Testis (tissue), 2 donors: ENCODE measurements at regions not wholly inside any gene's neighbourhood (a gene's known extent, or its start where the extent isn't known, plus 50 kb on each side); places are given as distances from the start of the nearest gene placed in this dataset.
A peak's percentile ranks its signal among the peaks of the same experiment; 100 is the strongest.

Experiments
- DNase-seq: peaks from one replicate; pipeline ENCODE4 v3.0.0-alpha.2; 2019
- H3K27ac ChIP-seq, 2 donors: fragments of 200-600 bp; sonication (generic); one replicate each; pipeline ENCODE4 v1.5.1; 2019
- H3K27me3 ChIP-seq: fragments of 200-600 bp; sonication (generic); one replicate; pipeline ENCODE4 v1.5.1; 2019
- H3K36me3 ChIP-seq: fragments of 200-600 bp; sonication (generic); one replicate; pipeline ENCODE4 v1.5.1; 2017; ENCODE audit warnings: low read depth; ENCODE audit errors: missing control alignments
- H3K4me1 ChIP-seq: fragments of 200-600 bp; sonication (generic); one replicate; pipeline ENCODE4 v1.5.1; 2019
- H3K4me3 ChIP-seq, 2 donors: fragments of 200-600 bp; sonication (generic); one replicate each; pipeline ENCODE4 v1.5.1; 2017 to 2019
- H3K9me3 ChIP-seq: fragments of 200-600 bp; sonication (generic); one replicate; pipeline ENCODE4 v1.5.1; 2017
- CTCF ChIP-seq, 3 experiments: fragments of 450-650 bp in 2 of 3; fragments of 200-600 bp in 1 of 3; sonication (generic) in 1 of 3; IDR thresholded peaks; one replicate each; pipeline ENCODE4 v1.5.1; 2016 to 2019; ENCODE audit warnings: antibody characterized with exemption in 3 of 3, mild to moderate bottlenecking in 2 of 3, moderate library complexity in 1 of 3
- POLR2A ChIP-seq: fragments of 450-650 bp; IDR thresholded peaks from one replicate; pipeline ENCODE4 v1.6.1; 2017; ENCODE audit warnings: antibody characterized with exemption, mild to moderate bottlenecking, moderate library complexity
- WGBS, 2 donors: methylation state at CpG; one replicate each; pipeline ENCODE4 v1.1.5; 2018; 5-methylcytosine and 5-hydroxymethylcytosine counted together
- intact Hi-C: fragments of 100-400 bp; cut with DNase I; formaldehyde crosslinking; loops from one replicate; pipeline ENCODE4 v1.15.1; 2023; ENCODE audit warnings: low total_unique reads

- H3K4me1 ChIP-seq: peaks cover 30% of the 10 kb centered on the region
- 37 to 57% methylated on average over 10 of the region's 10 CpGs for WGBS, 2 donors
Measured at GRCh38 chr3:42024591-42025351, 62.9 kb upstream of the ULK4 start.

GRCh38 chr3:42023380-42023779, 61.5 kb upstream of the ULK4 start:
- WGBS, 2 donors: 83 to 87% methylated on average over 8 of the region's 8 CpGs
- H3K9me3 ChIP-seq: no peaks in the 10 kb centered on the region
- no peak overlapping the region for H3K27ac ChIP-seq
- H3K36me3 ChIP-seq: no peaks in the 10 kb centered on the region
- intact Hi-C loops: no loop called here
- no peaks in the 10 kb centered on the region for H3K27me3 ChIP-seq
- TF ChIP-seq CTCF (IDR thresholded peaks at IDR 0.05): no peak
- TF ChIP-seq POLR2A: no peak
- H3K4me3 ChIP-seq: no peak overlapping the region
- no peak for DNase-seq
- H3K4me1 ChIP-seq: peaks cover 44% of the 10 kb centered on the region

More at GRCh38 chr3:42024591-42025351, 62.9 kb upstream of the ULK4 start:
- Histone ChIP-seq H3K27me3 (no peaks in the 10 kb centered on the region), H3K27ac (peak overlapping the region; percentile 70 to 78), H3K4me3 (no peak overlapping the region), H3K9me3 (no peaks in the 10 kb centered on the region), H3K36me3 (no peaks in the 10 kb centered on the region)
- intact Hi-C loops: no loop called here
- DNase-seq: no peak
- no peak for TF ChIP-seq POLR2A
- TF ChIP-seq CTCF (IDR thresholded peaks at IDR 0.05): no peak

GRCh38 chr3:42022355-42022754, 60.5 kb upstream of the ULK4 start:
- Histone ChIP-seq H3K27ac (no peak overlapping the region), H3K4me3 (no peak overlapping the region), H3K36me3 (no peaks in the 10 kb centered on the region), H3K9me3 (no peaks in the 10 kb centered on the region), H3K4me1 (peaks cover 45% of the 10 kb centered on the region), H3K27me3 (no peaks in the 10 kb centered on the region)
- no peak for DNase-seq
- WGBS, 2 donors: 75 to 76% methylated on average over 7 of the region's 7 CpGs
- TF ChIP-seq POLR2A (no peak), CTCF (IDR thresholded peaks at IDR 0.05) (no peak)
- intact Hi-C loops: no loop called here

GRCh38 chr3:42020684-42021307, 58.9 kb upstream of the ULK4 start:
- Histone ChIP-seq H3K9me3 (no peaks in the 10 kb centered on the region), H3K27me3 (no peaks in the 10 kb centered on the region), H3K4me3 (no peak overlapping the region), H3K27ac (no peak overlapping the region), H3K4me1 (peaks cover 41% of the 10 kb centered on the region), H3K36me3 (no peaks in the 10 kb centered on the region)
- DNase-seq: no peak
- no peak for TF ChIP-seq CTCF (IDR thresholded peaks at IDR 0.05)
- no peak for TF ChIP-seq POLR2A
- WGBS, 2 donors: 58 to 69% methylated on average over 2 of the region's 2 CpGs
- intact Hi-C loops: no loop called here

- no peak for DNase-seq
- no peak overlapping the region for H3K4me3 ChIP-seq
- H3K4me1 ChIP-seq: peaks cover 43% of the 10 kb centered on the region
- TF ChIP-seq POLR2A (no peak), CTCF (IDR thresholded peaks at IDR 0.05) (no peak)
- H3K9me3 ChIP-seq: no peaks in the 10 kb centered on the region
- WGBS, 2 donors: 77 to 82% methylated on average over 5 of the region's 5 CpGs
- no peaks in the 10 kb centered on the region for H3K36me3 ChIP-seq
- intact Hi-C loops: loop anchor here (10.0 kb wide), 3 partner anchors 45 to 645 kb away; partner anchors contain the start of gene TRAK1
- H3K27me3 ChIP-seq: no peaks in the 10 kb centered on the region
- H3K27ac ChIP-seq: no peak overlapping the region
Measured at GRCh38 chr3:42019953-42020260, 58.0 kb upstream of the ULK4 start.
